NT2/D1 (cell line): ENCODE measurements at regions not wholly inside any gene's neighbourhood (a gene's known extent, or its start where the extent isn't known, plus 50 kb on each side); places are given as distances from the start of the nearest gene placed in this dataset.

Experiments
- YY1 ChIP-seq: IDR thresholded peaks from 2 replicates; pipeline ENCODE4 v1.6.1; 2011; ENCODE audit not compliant: insufficient read length, insufficient read depth
- ZNF274 ChIP-seq: IDR thresholded peaks from 2 replicates; pipeline ENCODE4 v1.6.1; 2011; ENCODE audit warnings: mild to moderate bottlenecking, low read depth, low read length

GRCh38 chr18:60662491-60662890, 289.9 kb upstream of the MC4R start:
- no peak for TF ChIP-seq ZNF274
- TF ChIP-seq YY1 = no peak
